ENCODE measurements at regions not wholly inside any gene's neighbourhood (a gene's known extent, or its start where the extent isn't known, plus 50 kb on each side); places are given as distances from the start of the nearest gene placed in this dataset.

- H3K4me1 ChIP-seq, result no peaks in the 10 kb centered on the region
- no peak for TF ChIP-seq POLR2AphosphoS5 (IDR thresholded peaks at IDR 0.05)
- TF ChIP-seq EP300 (IDR thresholded peaks at IDR 0.05), result no peak
- no peak for TF ChIP-seq CTCF (IDR thresholded peaks at IDR 0.05)
- no peak for TF ChIP-seq POLR2A (IDR thresholded peaks at IDR 0.05)
- no peak overlapping the region for H3K27ac ChIP-seq
- 67 to 75% methylated on average over 1 to 3 of the region's 3 CpGs for WGBS, 2 donors (ENCODE audit: low coverage in 1 of 2)
- ATAC-seq, result no peak
- no peaks in the 10 kb centered on the region for H3K36me3 ChIP-seq
- H3K27me3 ChIP-seq, result no peaks in the 10 kb centered on the region
- H3K4me3 ChIP-seq, result no peak overlapping the region
- peaks cover 0 to 22% (median 0%) of the 10 kb centered on the region in 3 donors for H3K9me3 ChIP-seq
These were observed 74.0 kb upstream of the MAP3K4 start for GRCh38 chr6:160917572-160917971.

GRCh38 chr6:160919723-160920440, 71.7 kb upstream of the MAP3K4 start:
- Histone ChIP-seq H3K36me3 (no peaks in the 10 kb centered on the region), H3K9me3 (no peaks in the 10 kb centered on the region), H3K27me3 (no peaks in the 10 kb centered on the region), H3K4me1 (no peaks in the 10 kb centered on the region), H3K27ac (no peak overlapping the region), H3K4me3 (no peak overlapping the region)
- 90 to 93% methylated on average over 2 of the region's 2 CpGs for WGBS, 2 donors (ENCODE audit: low coverage in 1 of 2)
- TF ChIP-seq EP300 (IDR thresholded peaks at IDR 0.05) (no peak), POLR2A (IDR thresholded peaks at IDR 0.05) (no peak), POLR2AphosphoS5 (IDR thresholded peaks at IDR 0.05) (no peak), CTCF (IDR thresholded peaks at IDR 0.05) (no peak)
- no peak for ATAC-seq

- Histone ChIP-seq H3K4me1 (no peaks in the 10 kb centered on the region), H3K9me3 (no peaks in the 10 kb centered on the region), H3K27ac (no peak overlapping the region), H3K36me3 (no peaks in the 10 kb centered on the region), H3K27me3 (peaks cover 9% of the 10 kb centered on the region), H3K4me3 (no peak overlapping the region)
- no peak for ATAC-seq
- TF ChIP-seq EP300 (IDR thresholded peaks at IDR 0.05) (no peak), POLR2A (IDR thresholded peaks at IDR 0.05) (no peak), CTCF (IDR thresholded peaks at IDR 0.05) (no peak), POLR2AphosphoS5 (IDR thresholded peaks at IDR 0.05) (no peak)
- WGBS, 2 donors (ENCODE audit: low coverage in 1 of 2), result 93 to 100% methylated on average over 2 to 3 of the region's 3 CpGs
These were observed 70.5 kb upstream of the MAP3K4 start for GRCh38 chr6:160921095-160921494.

GRCh38 chr6:160926281-160927276, 65.0 kb upstream of the MAP3K4 start:
- no peak for ATAC-seq
- TF ChIP-seq EP300 (IDR thresholded peaks at IDR 0.05), result no peak
- no peak for TF ChIP-seq CTCF (IDR thresholded peaks at IDR 0.05)
- TF ChIP-seq POLR2AphosphoS5 (IDR thresholded peaks at IDR 0.05), result no peak
- no peak for TF ChIP-seq POLR2A (IDR thresholded peaks at IDR 0.05)
- peaks cover 0 to 13% (median 6%) of the 10 kb centered on the region in 3 donors for H3K4me1 ChIP-seq
- H3K4me3 ChIP-seq, result no peak overlapping the region
- WGBS, 2 donors (ENCODE audit: low coverage in 1 of 2), result 73 to 83% methylated on average over 14 to 17 of the region's 29 CpGs
- no peak overlapping the region for H3K27ac ChIP-seq
- H3K36me3 ChIP-seq, result no peaks in the 10 kb centered on the region
- peaks cover 32% of the 10 kb centered on the region for H3K27me3 ChIP-seq
- H3K9me3 ChIP-seq, result no peaks in the 10 kb centered on the region
